Activated CD4-positive, alpha-beta T cell treated with anti-CD3 and anti-CD28 coated beads, Interleukin-2, Interleukin-4, amounts not matched to agents 100 ng/mL and 50 ng/mL, durations not matched to agents 16 hours and 8 hours (primary cell): ENCODE measurements at regions not wholly inside any gene's neighbourhood (a gene's known extent, or its start where the extent isn't known, plus 50 kb on each side); places are given as distances from the start of the nearest gene placed in this dataset.
"Not testable (repeated sequence)": the region's sequence is repeated elsewhere in the genome, so short reads cannot be mapped to it uniquely, and the experiment has no call there.

Experiments
- DNase-seq: peaks from one replicate; pipeline ENCODE4 v3.0.0-alpha.2; 2020; ENCODE audit warnings: low spot score

- DNase-seq, result no peak
These were observed 115.8 kb upstream of the TMEM45B start for GRCh38 chr11:129699711-129700304.

- no peak for DNase-seq
These were observed 114.9 kb upstream of the TMEM45B start for GRCh38 chr11:129700701-129701100.

- no peak for DNase-seq
These were observed 113.9 kb upstream of the TMEM45B start for GRCh38 chr11:129701706-129702105.

- DNase-seq, result no peak
These were observed 112.9 kb upstream of the TMEM45B start for GRCh38 chr11:129702410-129703398.

GRCh38 chr11:129703846-129704245, 111.8 kb upstream of the TMEM45B start:
- no peak for DNase-seq

- no peak for DNase-seq
These were observed 110.8 kb upstream of the TMEM45B start for GRCh38 chr11:129704831-129705230.

GRCh38 chr11:129705341-129705740, 110.3 kb upstream of the TMEM45B start:
- no peak for DNase-seq

- no peak for DNase-seq
These were observed 109.7 kb upstream of the TMEM45B start for GRCh38 chr11:129705933-129706332.

GRCh38 chr11:129709801-129710398, 105.7 kb upstream of the TMEM45B start:
- no peak for DNase-seq

GRCh38 chr11:129710423-129710822, 105.2 kb upstream of the TMEM45B start:
- DNase-seq, result no peak

- DNase-seq, result no peak
These were observed 103.9 kb upstream of the TMEM45B start for GRCh38 chr11:129711760-129712159.

GRCh38 chr11:129712486-129713240, 103.0 kb upstream of the TMEM45B start:
- DNase-seq, result not testable (repeated sequence)

GRCh38 chr11:129719037-129719436, 96.6 kb upstream of the TMEM45B start:
- no peak for DNase-seq

- DNase-seq, result no peak
These were observed 95.5 kb upstream of the TMEM45B start for GRCh38 chr11:129720156-129720555.

- no peak for DNase-seq
These were observed 94.7 kb upstream of the TMEM45B start for GRCh38 chr11:129720994-129721393.

GRCh38 chr11:129721685-129722084, 94.0 kb upstream of the TMEM45B start:
- no peak for DNase-seq

- DNase-seq, result no peak
These were observed 93.1 kb upstream of the TMEM45B start for GRCh38 chr11:129722529-129722928.

- no peak for DNase-seq
These were observed 92.4 kb upstream of the TMEM45B start for GRCh38 chr11:129723146-129723760.

GRCh38 chr11:129723761-129724162, 91.9 kb upstream of the TMEM45B start:
- DNase-seq, result no peak

- no peak for DNase-seq
These were observed 90.8 kb upstream of the TMEM45B start for GRCh38 chr11:129724866-129725265.

- no peak for DNase-seq
These were observed 89.5 kb upstream of the TMEM45B start for GRCh38 chr11:129726179-129726578.

- DNase-seq, result no peak
These were observed 87.1 kb upstream of the TMEM45B start for GRCh38 chr11:129728581-129728980.
